HCT116 (cell line): ENCODE measurements at regions not wholly inside any gene's neighbourhood (a gene's known extent, or its start where the extent isn't known, plus 50 kb on each side); places are given as distances from the start of the nearest gene placed in this dataset.

Source experiments
- ATAC-seq: fragments of 200-7000 bp; cut with Tn5 transposase; 2 replicates; pipeline ENCODE4 v1.9.1; 2020; ENCODE audit warnings: mild to moderate bottlenecking, moderate library complexity
- BruUV-seq: library from RNA; stranded (reverse); fragments of 400-500 nt; replicated peaks from 2 replicates; lab custom pipeline; 2021; lab: Mats Ljungman, UMichigan
- CTCF ChIA-PET: fragments of 300-600 bp; sonication (Branson Sonifier 250); formaldehyde crosslinking; loops from one replicate; lab custom pipeline; 2021; ENCODE audit warnings: antibody characterized with exemption; lab: Charles Lee
- POLR2A ChIA-PET: fragments of 300-600, 350-600 bp; sonication (Branson Sonifier 250); formaldehyde crosslinking; loops from one replicate; lab custom pipeline; 2021; ENCODE audit warnings: antibody characterized with exemption; lab: Charles Lee
- RAD21 ChIA-PET, 2 experiments: fragments of 300-600 bp; sonication (Branson Sonifier 250); formaldehyde crosslinking; loops; one replicate each; lab custom pipeline; 2023; ENCODE audit warnings: low total read pairs in 2 of 2; ENCODE audit not compliant: uncharacterized antibody in 2 of 2, unreplicated experiment in 2 of 2, low non-redundant PET in 1 of 2; lab: Charles Lee
- DNase-seq: peaks from one replicate; pipeline ENCODE4 v3.0.0-alpha.2; 2010; ENCODE audit warnings: low read depth, low spot score
- H2AFZ ChIP-seq: fragments of 200-600 bp; shearing (Covaris generic), sonication (generic); 2 replicates; pipeline ENCODE4 v1.6.1; 2017; ENCODE audit warnings: low read depth, mixed run types, mixed read lengths, antibody characterized with exemption, low read length; ENCODE audit not compliant: poor library complexity, severe bottlenecking
- H3K27ac ChIP-seq: 2 replicates; pipeline ENCODE4 v1.5.1; 2012; ENCODE audit warnings: low read depth, low read length
- H3K27me3 ChIP-seq: fragments of 200-600 bp; sonication (generic); 2 replicates; pipeline ENCODE4 v1.6.1; 2016; ENCODE audit warnings: mixed run types, low read length, mixed read lengths; ENCODE audit not compliant: insufficient read depth
- H3K36me3 ChIP-seq, 2 experiments: fragments of 200-500 bp in 1 of 2; fragments of 200-600 bp in 1 of 2; sonication (Bioruptor generic) in 1 of 2; sonication (generic) in 1 of 2; 2 replicates each; pipeline versions ENCODE4 v1.5.1 to v1.6.1; 2014 to 2016; ENCODE audit warnings: low read length in 2 of 2, inconsistent platforms in 1 of 2, mixed read lengths in 1 of 2, mixed run types in 1 of 2; ENCODE audit not compliant: insufficient read depth in 2 of 2, control insufficient read depth in 1 of 2
- H3K4me1 ChIP-seq, 2 experiments: fragments of 200-600 bp in 1 of 2; sonication (generic) in 1 of 2; 2 replicates each; pipeline versions ENCODE4 v1.5.1 to v1.6.1; 2012 to 2017; ENCODE audit warnings: low read length in 2 of 2, inconsistent platforms in 1 of 2, mild to moderate bottlenecking in 1 of 2, mixed read lengths in 1 of 2, mixed run types in 1 of 2, moderate library complexity in 1 of 2; ENCODE audit not compliant: insufficient read depth in 2 of 2, control insufficient read depth in 1 of 2
- H3K4me2 ChIP-seq: fragments of 200-600 bp; sonication (generic); 2 replicates; pipeline ENCODE4 v1.6.1; 2017; ENCODE audit warnings: mixed run types, low read length, mixed read lengths
- H3K4me3 ChIP-seq, 2 experiments: fragments of 200-600 bp in 1 of 2; sonication (generic) in 1 of 2; replicated peaks in 1 of 2; 2 replicates each; pipeline ENCODE4 v1.5.1; 2011 to 2016; ENCODE audit warnings: low read length in 2 of 2, control low read depth in 1 of 2, low read depth in 1 of 2, mild to moderate bottlenecking in 1 of 2, mixed read lengths in 1 of 2, mixed run types in 1 of 2
- H3K79me2 ChIP-seq: fragments of 200-600 bp; sonication (generic); 2 replicates; pipeline ENCODE4 v1.6.1; 2017; ENCODE audit warnings: mild to moderate bottlenecking, mixed run types, low read length, moderate library complexity, mixed read lengths; ENCODE audit not compliant: insufficient read depth
- H3K9ac ChIP-seq: fragments of 200-600 bp; sonication (generic); 2 replicates; pipeline ENCODE4 v1.6.1; 2016; ENCODE audit warnings: low read length, mixed read lengths
- H3K9me2 ChIP-seq: fragments of 200-600 bp; sonication (generic), shearing (Covaris generic); 2 replicates; pipeline ENCODE4 v1.6.1; 2017; ENCODE audit warnings: mixed run types, mild to moderate bottlenecking, moderate library complexity; ENCODE audit not compliant: insufficient read depth
- H3K9me3 ChIP-seq, 2 experiments: fragments of 200-500 bp in 1 of 2; fragments of 200-600 bp in 1 of 2; sonication (Bioruptor generic) in 1 of 2; sonication (generic) in 1 of 2; 2 replicates each; pipeline ENCODE4 v1.6.1; 2014 to 2017; ENCODE audit warnings: low read length in 2 of 2, mixed read lengths in 2 of 2, inconsistent platforms in 1 of 2, low read depth in 1 of 2, mild to moderate bottlenecking in 1 of 2, mixed run types in 1 of 2, moderate library complexity in 1 of 2; ENCODE audit not compliant: control insufficient read depth in 1 of 2, insufficient read depth in 1 of 2
- H4K20me1 ChIP-seq: fragments of 200-600 bp; sonication (generic), shearing (Covaris generic); 2 replicates; pipeline ENCODE4 v1.6.1; 2017; ENCODE audit warnings: mixed run types, mild to moderate bottlenecking, moderate library complexity; ENCODE audit not compliant: insufficient read depth
- CBX3 ChIP-seq: IDR thresholded peaks from 2 replicates; pipeline ENCODE4 v1.6.1; 2012; ENCODE audit warnings: low read depth
- EGR1 ChIP-seq: IDR thresholded peaks from 2 replicates; pipeline ENCODE4 v1.6.1; 2012; ENCODE audit warnings: low read depth
- ELF1 ChIP-seq: IDR thresholded peaks from 2 replicates; pipeline ENCODE4 v1.6.1; 2012; ENCODE audit warnings: low read depth, borderline replicate concordance
- FOSL1 ChIP-seq: IDR thresholded peaks from 2 replicates; pipeline ENCODE4 v1.6.1; 2012; ENCODE audit warnings: low read depth
- RAD21 ChIP-seq: IDR thresholded peaks from 2 replicates; pipeline ENCODE4 v1.6.1; 2012; ENCODE audit warnings: low read depth, mild to moderate bottlenecking
- SIN3A ChIP-seq: IDR thresholded peaks from 2 replicates; pipeline ENCODE4 v1.6.1; 2012; ENCODE audit warnings: low read depth
- SRF ChIP-seq: IDR thresholded peaks from 2 replicates; pipeline ENCODE4 v1.6.1; 2012; ENCODE audit warnings: low read depth
- TCF7L2 ChIP-seq: IDR thresholded peaks from 2 replicates; pipeline ENCODE4 v1.7.0; 2011; ENCODE audit warnings: borderline replicate concordance, inconsistent platforms; ENCODE audit not compliant: insufficient read depth, insufficient read length; ENCODE audit errors: extremely low read depth
- YY1 ChIP-seq: IDR thresholded peaks from 2 replicates; pipeline ENCODE4 v1.6.1; 2011; ENCODE audit warnings: low read length, low read depth, moderate library complexity, mild to moderate bottlenecking; ENCODE audit not compliant: insufficient replicate concordance; ENCODE audit errors: extremely low read depth
- ZNF274 ChIP-seq: fragments of 200-500 bp; sonication (Bioruptor generic); IDR thresholded peaks from 2 replicates; pipeline ENCODE4 v1.6.1; 2014; ENCODE audit warnings: mild to moderate bottlenecking, low read depth, low read length, inconsistent platforms
- intact Hi-C: fragments of 100-400 bp; cut with micrococcal nuclease; formaldehyde crosslinking; loops from 2 replicates; pipeline ENCODE4 v1.10.0; 2022
- TF ChIP-seq, protein P1 (sequence below): IDR thresholded peaks from 2 replicates; pipeline ENCODE4 v1.6.1; 2012; ENCODE audit warnings: low read depth
- TF ChIP-seq, protein P2 (sequence below): IDR thresholded peaks from 2 replicates; pipeline ENCODE4 v1.6.1; 2012
- TF ChIP-seq, protein P3 (sequence below): IDR thresholded peaks from 2 replicates; pipeline ENCODE4 v1.6.1; 2012
- TF ChIP-seq, protein P4 (sequence below): IDR thresholded peaks from 2 replicates; pipeline ENCODE4 v1.6.1; 2011; ENCODE audit warnings: mild to moderate bottlenecking, low read length, moderate library complexity; ENCODE audit not compliant: insufficient replicate concordance; ENCODE audit errors: extremely low read depth
- TF ChIP-seq, protein P5 (sequence below), 3 experiments: fragments of 200-600 bp in 1 of 3; sonication (generic) in 1 of 3; IDR thresholded peaks in 2 of 3; conservative IDR thresholded peaks in 1 of 3; 2 replicates each; pipeline ENCODE4 v1.5.1; 2012 to 2017; ENCODE audit warnings: low read depth in 2 of 3, low read length in 2 of 3, antibody characterized with exemption in 1 of 3, borderline replicate concordance in 1 of 3, control low read depth in 1 of 3, mild to moderate bottlenecking in 1 of 3, mixed read lengths in 1 of 3, mixed run types in 1 of 3, moderate library complexity in 1 of 3; ENCODE audit not compliant: insufficient read depth in 1 of 3

DNA sequence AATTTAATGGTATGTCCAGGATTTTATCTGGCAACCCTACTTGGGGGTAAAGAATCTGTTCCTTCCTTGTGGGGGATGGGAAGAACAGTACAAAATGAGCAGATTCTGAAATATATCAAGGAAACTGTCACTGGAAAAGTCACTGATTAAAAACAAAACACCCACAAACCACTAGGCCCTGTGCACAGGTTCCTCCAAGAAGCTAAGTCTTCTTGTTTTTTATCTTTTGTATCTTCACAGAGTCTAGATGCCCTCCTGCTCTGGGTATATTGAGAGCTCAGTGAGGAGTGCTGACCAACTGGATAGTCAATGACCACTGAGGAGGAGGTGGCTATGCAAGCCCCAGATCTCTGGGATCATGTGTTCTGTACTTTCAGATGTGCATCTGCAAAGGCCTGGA lies 86.8 kb upstream of the ANKRD1 start:
- H3K4me2 ChIP-seq, result no peak overlapping the region
- no peaks in the 10 kb centered on the region for H3K36me3 ChIP-seq
- DNase-seq (no peak), ATAC-seq (no peak)
- RAD21 ChIA-PET, result no interaction called here
- H4K20me1 ChIP-seq, result no peaks in the 10 kb centered on the region
- no peaks in the 10 kb centered on the region for H3K79me2 ChIP-seq
- no peak overlapping the region for H3K4me3 ChIP-seq
- no peak overlapping the region for H3K9ac ChIP-seq
- no peak overlapping the region for H2AFZ ChIP-seq
- CTCF ChIA-PET, result interaction anchor here (2.2 to 4.1 kb wide), 2 partner anchors 243 to 291 kb away, joined by 12 to 42 read pairs; no protein-coding TSS in a partner anchor
- no peaks in the 10 kb centered on the region for H3K4me1 ChIP-seq
- H3K9me2 ChIP-seq, result no peaks in the 10 kb centered on the region
- BruUV-seq, result no TSS peak
- TF ChIP-seq RAD21 (no peak), EGR1 (no peak), CBX3 (no peak), SIN3A (no peak), ELF1 (no peak), ZNF274 (no peak), TCF7L2 (no peak), YY1 (no peak), SRF (no peak), FOSL1 (no peak)
- TF ChIP-seq, protein P1, sequence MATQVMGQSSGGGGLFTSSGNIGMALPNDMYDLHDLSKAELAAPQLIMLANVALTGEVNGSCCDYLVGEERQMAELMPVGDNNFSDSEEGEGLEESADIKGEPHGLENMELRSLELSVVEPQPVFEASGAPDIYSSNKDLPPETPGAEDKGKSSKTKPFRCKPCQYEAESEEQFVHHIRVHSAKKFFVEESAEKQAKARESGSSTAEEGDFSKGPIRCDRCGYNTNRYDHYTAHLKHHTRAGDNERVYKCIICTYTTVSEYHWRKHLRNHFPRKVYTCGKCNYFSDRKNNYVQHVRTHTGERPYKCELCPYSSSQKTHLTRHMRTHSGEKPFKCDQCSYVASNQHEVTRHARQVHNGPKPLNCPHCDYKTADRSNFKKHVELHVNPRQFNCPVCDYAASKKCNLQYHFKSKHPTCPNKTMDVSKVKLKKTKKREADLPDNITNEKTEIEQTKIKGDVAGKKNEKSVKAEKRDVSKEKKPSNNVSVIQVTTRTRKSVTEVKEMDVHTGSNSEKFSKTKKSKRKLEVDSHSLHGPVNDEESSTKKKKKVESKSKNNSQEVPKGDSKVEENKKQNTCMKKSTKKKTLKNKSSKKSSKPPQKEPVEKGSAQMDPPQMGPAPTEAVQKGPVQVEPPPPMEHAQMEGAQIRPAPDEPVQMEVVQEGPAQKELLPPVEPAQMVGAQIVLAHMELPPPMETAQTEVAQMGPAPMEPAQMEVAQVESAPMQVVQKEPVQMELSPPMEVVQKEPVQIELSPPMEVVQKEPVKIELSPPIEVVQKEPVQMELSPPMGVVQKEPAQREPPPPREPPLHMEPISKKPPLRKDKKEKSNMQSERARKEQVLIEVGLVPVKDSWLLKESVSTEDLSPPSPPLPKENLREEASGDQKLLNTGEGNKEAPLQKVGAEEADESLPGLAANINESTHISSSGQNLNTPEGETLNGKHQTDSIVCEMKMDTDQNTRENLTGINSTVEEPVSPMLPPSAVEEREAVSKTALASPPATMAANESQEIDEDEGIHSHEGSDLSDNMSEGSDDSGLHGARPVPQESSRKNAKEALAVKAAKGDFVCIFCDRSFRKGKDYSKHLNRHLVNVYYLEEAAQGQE, result no peak
- TF ChIP-seq, protein P2, sequence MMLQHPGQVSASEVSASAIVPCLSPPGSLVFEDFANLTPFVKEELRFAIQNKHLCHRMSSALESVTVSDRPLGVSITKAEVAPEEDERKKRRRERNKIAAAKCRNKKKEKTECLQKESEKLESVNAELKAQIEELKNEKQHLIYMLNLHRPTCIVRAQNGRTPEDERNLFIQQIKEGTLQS, result no peak
- TF ChIP-seq, protein P3, sequence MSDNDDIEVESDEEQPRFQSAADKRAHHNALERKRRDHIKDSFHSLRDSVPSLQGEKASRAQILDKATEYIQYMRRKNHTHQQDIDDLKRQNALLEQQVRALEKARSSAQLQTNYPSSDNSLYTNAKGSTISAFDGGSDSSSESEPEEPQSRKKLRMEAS, result no peak
- TF ChIP-seq, protein P4, sequence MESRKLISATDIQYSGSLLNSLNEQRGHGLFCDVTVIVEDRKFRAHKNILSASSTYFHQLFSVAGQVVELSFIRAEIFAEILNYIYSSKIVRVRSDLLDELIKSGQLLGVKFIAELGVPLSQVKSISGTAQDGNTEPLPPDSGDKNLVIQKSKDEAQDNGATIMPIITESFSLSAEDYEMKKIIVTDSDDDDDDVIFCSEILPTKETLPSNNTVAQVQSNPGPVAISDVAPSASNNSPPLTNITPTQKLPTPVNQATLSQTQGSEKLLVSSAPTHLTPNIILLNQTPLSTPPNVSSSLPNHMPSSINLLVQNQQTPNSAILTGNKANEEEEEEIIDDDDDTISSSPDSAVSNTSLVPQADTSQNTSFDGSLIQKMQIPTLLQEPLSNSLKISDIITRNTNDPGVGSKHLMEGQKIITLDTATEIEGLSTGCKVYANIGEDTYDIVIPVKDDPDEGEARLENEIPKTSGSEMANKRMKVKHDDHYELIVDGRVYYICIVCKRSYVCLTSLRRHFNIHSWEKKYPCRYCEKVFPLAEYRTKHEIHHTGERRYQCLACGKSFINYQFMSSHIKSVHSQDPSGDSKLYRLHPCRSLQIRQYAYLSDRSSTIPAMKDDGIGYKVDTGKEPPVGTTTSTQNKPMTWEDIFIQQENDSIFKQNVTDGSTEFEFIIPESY, result no peak
- TF ChIP-seq, protein P5, sequence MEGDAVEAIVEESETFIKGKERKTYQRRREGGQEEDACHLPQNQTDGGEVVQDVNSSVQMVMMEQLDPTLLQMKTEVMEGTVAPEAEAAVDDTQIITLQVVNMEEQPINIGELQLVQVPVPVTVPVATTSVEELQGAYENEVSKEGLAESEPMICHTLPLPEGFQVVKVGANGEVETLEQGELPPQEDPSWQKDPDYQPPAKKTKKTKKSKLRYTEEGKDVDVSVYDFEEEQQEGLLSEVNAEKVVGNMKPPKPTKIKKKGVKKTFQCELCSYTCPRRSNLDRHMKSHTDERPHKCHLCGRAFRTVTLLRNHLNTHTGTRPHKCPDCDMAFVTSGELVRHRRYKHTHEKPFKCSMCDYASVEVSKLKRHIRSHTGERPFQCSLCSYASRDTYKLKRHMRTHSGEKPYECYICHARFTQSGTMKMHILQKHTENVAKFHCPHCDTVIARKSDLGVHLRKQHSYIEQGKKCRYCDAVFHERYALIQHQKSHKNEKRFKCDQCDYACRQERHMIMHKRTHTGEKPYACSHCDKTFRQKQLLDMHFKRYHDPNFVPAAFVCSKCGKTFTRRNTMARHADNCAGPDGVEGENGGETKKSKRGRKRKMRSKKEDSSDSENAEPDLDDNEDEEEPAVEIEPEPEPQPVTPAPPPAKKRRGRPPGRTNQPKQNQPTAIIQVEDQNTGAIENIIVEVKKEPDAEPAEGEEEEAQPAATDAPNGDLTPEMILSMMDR (IDR thresholded peaks at IDR 0.05 in 2 of 3, conservative IDR thresholded peaks at IDR 0.05 in 1 of 3; ENCODE audit: borderline replicate concordance in 1 of 3, insufficient read depth in 1 of 3, low read depth in 2 of 3, low read length in 2 of 3), result no peak
- POLR2A ChIA-PET, result no interaction called here
- no peaks in the 10 kb centered on the region for H3K27me3 ChIP-seq
- H3K9me3 ChIP-seq, result no peaks in the 10 kb centered on the region
- intact Hi-C loops, result loop anchor here (2.0 to 10.0 kb wide), 2 partner anchors 289 to 907 kb away; no protein-coding TSS in a partner anchor
- H3K27ac ChIP-seq, result no peak overlapping the region
